ENCODE measurements at regions not wholly inside any gene's neighbourhood (a gene's known extent, or its start where the extent isn't known, plus 50 kb on each side); places are given as distances from the start of the nearest gene placed in this dataset.
"Not testable (repeated sequence)": the region's sequence is repeated elsewhere in the genome, so short reads cannot be mapped to it uniquely, and the experiment has no call there.

DNA sequence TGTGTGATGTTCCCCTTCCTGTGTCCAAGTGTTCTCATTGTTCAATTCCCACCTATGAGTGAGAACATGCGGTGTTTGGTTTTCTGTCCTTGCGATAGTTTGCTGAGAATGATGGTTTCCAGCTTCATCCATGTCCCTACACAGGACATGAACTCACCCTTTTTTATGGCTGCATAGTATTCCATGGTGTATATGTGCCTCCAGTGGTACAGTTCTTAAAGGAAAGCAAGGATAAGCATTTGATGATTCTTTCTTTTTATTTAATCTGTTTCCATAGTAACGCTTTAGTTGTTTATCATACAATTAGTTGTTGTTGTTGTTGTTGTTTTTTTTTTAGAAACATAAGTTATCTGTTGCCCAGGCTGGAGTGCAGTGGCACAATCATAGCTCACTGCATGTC lies 133.1 kb downstream of the TSEN15 start:
- not testable (repeated sequence) for DNase-seq

DNA sequence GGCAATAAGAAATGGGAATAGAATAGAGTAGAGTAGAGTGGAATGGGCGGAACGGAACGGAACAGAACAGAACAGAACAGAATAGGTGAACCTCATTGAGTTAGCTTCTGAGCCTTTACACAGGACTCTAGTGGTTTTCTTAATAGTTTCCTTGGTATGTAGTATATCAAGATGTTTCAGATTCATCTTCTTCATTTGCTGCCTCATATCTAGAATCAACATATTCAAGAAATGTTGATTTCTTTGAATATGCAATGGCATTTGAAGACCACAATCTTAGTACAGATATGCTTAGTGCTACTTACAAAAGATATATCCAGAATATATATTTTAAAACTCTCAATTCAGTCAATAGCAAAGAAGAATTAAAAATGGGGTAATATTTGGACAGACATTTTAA lies 133.8 kb downstream of the TSEN15 start:
- DNase-seq = no peak

DNA sequence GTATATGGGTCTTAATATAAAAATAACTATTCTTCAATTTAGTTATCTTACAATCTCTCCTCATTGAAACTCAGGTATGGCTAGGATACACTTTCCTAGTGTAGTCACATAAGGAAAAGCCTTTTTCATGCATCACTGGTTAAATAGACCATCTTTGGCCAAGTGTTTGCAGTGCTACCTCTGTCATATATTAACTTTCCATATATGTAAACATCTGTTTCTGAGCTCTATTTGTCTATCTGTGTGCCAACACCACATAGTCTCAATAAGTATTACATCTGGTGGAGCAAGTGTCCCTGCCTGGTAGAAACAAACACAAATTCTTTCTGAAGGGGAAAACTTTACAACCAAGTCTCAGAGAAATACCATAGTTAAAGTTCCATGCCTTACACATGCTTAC lies 134.6 kb downstream of the TSEN15 start:
- no peak for DNase-seq

DNA sequence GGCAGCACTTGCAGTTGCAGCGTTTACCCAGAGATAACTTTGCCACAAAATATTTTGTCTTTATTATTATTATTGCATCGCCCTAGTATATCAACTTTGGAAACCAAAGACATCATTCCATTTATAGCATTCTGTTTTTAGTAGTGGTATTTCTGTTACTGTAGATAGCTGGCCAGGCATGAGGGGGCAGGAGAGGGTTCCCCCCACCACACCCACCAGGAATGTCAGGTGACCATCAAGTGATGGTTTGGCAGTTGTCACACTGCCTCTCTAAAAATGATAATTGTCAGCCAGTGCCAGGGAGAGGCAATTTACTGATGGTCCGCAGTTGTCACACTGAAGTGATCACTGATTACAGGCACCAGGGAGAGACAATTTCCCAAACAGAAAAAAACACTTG lies 135.6 kb downstream of the TSEN15 start:
- DNase-seq = no peak

DNA sequence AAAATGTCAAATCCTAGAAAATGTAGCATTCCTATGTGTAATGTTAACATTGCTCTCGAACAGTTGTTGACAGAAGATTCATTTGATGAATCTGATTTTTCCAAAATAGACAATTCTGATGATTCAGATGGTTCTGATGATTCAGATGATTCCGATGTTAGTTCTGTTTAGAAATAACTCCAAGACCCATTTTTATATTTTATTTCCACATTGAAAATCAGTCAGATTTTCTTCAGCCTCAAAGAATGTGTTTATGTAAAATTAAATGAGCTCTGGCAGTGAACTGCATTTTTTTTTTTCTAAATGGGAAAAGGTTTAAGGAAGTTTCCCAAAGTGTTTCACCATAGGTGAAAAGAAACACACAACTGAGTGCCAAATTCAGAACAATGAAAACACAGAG lies 136.5 kb downstream of the TSEN15 start:
- DNase-seq = no peak

DNA sequence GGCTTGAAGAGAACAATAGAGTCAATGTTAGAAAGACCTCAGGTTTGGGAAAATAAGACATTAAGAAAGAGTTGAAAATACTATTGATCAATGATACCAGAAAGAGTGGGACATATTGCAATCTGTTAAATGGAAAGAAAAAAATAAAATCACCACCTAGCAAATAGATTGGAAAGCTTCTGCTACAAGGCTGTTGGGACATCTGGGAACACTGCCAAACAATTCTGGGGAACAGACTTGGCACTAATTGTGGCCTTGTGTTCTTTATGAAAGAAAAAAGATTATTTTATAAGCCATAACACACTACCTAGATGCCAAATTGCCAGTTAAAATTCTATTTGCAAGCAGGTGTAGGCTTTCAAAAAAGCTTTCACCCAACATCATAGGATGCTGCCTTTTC lies 137.8 kb downstream of the TSEN15 start:
- no peak for DNase-seq

DNA sequence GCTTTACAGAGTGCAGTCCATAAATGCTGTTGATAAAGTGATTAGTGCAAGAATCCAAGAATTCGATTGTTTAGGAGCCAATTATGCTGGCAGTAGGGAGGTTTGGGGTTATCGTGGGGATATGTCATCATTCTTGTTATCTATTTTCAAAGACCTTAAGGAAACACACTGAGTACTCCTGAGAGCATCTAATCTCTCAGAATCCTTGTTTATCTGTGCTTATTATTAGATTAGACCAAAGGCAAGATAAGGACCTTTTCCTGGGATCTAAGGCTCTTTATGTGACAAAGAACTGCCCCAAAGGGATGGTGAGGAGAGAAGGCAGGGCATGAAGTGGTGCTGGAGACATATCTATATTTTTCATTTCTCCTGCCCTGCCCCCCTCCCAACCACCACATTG lies 139.1 kb downstream of the TSEN15 start:
- no peak for DNase-seq

DNA sequence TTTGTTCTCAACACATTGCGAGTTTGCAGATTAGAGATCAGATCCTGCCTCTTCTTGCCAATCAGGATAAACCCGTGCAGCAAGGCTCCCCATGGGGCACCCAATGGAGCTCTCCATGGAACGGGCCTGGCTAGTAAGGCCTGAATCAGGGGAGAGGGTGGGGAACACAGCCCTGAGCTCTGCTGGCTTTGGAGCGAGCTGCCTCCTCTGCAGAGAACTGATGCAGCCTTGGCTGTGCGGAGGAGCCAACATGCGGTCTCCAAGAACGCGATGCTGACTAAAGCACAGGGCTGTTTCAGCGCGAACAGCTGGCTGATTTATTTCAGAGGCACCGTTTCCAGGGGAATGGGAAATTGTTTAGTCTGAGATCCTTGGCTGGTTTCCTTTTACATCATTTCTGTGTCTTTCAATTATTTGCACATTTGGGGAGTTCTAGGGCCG lies 139.7 kb downstream of the TSEN15 start:
- DNase-seq = no peak

DNA sequence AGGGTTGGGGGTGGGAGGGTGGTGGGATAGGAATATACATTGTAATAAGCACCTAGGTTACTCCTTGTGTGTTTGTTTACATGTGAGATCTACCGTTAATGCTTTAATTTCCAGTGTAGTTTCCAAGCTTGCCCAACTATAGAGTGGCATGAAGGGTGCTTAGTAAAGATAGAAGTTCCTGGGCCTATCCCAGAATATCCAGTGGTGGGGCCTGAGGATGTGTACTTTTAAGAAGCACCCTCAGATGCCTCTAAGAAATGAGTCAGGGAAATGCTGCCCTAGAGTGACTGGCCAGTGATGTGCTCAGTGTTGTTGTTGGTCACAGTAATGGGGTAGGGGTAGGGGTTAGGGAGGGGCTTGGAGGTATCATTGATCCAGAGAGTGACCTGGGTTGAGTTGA lies 141.3 kb downstream of the TSEN15 start:
- no peak for DNase-seq

DNA sequence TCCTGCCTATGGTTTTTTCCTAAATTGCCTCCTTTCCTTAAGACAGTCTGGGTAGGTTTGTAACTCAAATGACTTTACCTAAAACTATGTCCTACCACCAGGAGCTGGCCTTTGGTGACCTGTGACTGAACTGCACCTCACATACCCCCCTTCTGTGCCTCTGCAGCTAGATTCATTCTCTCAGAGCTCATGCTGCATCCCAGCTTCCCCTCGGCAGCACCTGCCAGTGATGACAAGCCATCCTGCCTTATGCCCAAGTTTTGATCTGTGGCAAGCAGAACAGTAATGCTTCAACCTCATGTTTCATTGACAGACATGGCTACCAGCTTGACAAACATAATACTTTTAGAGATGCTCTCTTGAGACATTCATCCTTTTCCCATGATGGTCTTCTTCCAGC lies 141.9 kb downstream of the TSEN15 start:
- DNase-seq = no peak

DNA sequence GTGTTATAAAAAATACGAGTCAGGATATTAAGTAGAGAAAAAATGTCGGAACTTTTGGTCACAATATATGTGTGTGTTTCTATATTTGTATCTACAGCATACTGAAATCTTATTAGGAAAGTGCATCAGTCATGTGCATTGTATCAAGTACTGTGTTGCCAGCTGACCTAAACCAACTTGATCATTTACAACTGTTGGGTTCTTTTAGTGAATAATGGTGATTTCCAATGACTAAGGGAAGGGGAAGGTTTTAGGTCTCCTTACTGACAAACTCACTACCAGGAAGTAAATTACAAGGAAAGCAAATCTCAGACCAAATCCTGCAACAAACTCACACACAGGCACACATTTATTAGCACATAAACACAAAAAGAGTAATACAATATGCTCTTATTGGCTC lies 142.7 kb downstream of the TSEN15 start:
- no peak for DNase-seq

DNA sequence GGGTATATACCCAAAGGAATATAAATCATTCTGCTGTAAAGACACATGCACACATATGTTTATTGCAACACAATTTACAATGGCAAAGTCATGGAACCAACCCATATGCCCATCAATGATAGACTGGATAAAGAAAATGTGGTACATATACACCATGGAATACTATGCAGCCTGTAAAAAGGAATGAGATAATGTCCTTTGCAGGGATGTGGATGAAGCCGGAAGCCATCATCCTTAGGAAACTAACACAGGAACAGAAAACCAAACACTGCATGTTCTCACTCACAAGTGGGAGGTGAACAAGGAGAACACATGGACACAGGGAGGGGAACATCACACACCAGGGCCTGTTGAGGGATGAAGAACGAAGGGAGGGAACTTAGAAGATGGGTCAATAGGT lies 144.2 kb downstream of the TSEN15 start:
- DNase-seq = not testable (repeated sequence)

DNA sequence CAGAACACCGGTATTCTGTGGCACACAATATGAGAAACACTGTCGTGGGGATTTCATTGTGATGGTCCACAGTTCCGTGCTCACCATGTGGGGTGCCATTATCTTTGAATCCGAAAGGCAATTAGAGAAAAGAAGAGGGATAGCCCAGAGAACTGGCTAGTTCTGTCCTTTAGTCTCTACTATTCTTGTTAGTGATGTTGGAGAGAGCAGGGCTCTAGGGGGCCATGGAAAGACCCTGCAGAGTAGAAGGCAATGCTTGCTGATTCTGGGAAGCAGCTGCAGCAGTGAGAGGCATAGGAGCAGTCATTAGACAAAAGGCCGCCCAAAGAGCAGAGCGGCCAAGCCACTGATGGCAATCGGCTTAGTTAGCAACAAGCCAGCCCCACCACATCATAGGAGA lies 146.3 kb downstream of the TSEN15 start:
- no peak for DNase-seq

DNA sequence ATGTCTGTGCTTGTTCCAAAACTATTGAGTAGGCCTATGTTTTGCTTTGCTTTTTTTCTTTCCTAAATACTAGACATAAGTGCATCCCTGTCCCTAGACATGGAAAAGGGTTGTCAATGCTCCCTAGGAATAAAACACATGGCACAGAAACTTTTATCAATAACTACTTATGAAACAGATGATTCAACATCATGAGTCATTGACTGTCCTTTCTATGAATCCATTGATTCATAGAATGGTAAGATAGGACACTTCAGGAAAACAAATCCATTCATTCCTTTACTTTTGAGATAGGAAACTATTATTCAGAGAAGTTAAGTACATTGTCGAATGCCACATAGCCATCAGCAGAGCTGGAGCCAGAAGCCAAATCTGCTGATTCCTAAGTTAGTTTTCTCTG lies 147.5 kb downstream of the TSEN15 start:
- no peak for DNase-seq

DNA sequence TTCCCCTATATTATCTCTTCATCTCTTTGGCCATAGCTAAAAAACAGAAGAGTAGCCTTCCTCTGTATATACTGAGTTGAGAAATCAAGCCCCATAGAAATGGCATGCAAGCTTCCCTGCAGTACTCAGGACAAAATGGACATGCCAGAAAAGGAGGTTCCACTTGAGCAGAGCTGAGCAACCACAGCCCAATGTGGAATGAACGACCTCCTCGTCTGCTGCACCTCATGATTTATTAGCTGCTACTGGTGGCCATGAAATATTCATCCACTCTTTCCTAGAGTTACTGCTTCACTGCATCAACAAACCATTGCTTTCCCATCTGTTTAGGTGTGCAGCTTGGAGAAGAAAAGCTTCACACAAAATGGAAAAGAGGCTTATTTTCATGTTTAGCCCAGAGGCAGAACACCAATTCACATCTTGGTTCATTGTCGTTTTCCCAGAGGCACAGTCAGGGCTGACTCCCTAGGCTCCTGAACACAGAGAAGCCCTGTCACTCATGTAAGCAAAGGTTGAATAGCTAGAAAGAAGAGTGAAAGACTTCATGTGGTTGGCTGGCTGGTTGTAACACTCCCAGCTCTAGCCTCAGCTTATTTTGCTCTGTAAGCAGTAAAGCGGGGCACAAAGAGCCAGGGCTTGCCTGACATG lies 148.0 kb downstream of the TSEN15 start:
- DNase-seq = no peak

DNA sequence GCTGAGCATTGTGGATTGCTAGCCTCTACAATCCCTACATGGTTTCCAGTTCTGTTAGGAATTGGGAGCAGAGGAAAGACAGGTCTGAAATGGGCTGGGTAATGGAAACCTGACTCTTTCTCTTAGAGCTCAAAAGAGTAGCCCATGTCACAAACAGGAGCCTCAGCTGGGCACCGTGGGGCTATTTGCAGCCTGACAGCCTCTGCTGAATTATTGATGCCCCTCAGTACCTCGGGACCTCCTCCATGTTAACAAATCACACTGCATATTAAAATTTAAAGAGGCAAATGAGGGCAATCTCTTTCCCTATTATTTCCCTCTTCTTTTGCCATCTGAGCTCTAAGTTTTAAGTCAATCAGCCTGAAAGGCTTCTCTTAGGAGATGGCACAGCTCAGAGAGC lies 157.1 kb downstream of the TSEN15 start:
- DNase-seq = no peak

DNA sequence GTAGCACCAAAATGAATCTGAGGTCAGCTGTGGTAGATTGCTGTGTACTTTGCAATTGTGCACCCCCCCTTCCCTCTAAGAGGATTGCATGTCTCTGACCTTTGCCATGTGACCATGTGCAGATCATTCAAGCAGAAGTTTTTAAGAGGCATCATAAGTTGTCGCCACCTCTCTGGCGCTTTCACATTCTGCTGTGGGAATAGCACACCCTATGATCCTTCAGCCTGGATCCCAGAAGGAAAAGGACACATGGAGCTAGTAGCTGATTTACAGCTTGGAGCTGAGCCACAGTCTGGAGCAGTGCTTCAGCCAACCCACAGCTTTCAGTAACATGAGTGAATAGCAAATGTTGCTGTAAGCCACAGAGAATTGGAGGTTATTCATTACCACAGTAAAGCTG lies 158.5 kb downstream of the TSEN15 start:
- no peak for DNase-seq

DNA sequence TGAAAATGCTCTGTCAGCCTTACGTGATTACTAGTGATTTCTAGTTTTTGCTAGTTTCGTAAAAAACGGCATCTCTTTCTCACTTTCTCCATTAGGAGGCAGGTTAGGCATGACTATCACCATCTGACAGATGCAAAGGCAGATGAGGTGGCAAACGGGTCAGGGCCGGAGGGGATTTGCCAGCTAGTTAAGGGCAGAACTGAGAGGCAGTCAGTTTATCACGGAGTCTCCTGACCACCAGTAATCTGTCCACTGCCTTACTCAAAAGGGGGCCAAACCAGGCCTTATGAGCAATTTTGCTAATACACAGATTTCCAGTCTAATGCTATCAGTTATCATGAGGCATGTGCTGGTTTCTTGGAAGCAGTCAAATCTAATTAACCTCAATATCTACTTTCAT lies 159.3 kb downstream of the TSEN15 start:
- no peak for DNase-seq

DNA sequence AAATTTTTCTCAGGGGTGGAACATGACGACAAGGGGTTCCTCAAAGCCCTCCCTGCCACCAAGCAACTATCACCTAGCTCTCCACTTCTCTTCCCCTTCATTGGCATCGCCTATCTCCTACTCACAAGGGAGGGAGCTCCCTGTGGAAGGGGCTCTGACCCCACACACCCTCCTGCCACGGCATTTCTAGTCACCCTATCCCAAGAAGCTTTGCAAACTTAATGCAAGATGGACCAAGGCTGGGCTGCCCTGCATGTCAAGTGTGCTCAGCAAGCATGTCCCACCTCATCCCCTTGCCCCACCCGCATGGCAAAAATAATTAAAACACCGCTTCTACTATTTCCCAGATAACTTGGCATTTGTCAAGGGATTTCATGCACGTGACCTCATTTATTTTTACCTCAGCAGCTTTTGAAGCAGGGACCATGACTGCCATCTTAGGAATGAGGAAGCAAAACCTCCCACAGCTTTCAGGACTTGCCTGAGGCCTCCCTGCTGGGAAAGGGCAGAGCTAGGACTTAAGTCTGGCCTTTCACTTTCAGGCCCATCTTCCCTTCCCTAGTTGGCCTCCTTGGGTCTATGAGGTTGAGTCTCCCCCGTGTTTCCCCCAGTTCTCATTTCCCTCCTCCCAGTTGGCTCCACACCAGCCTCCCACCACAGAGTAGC lies 161.3 kb downstream of the TSEN15 start:
- DNase-seq = no peak

DNA sequence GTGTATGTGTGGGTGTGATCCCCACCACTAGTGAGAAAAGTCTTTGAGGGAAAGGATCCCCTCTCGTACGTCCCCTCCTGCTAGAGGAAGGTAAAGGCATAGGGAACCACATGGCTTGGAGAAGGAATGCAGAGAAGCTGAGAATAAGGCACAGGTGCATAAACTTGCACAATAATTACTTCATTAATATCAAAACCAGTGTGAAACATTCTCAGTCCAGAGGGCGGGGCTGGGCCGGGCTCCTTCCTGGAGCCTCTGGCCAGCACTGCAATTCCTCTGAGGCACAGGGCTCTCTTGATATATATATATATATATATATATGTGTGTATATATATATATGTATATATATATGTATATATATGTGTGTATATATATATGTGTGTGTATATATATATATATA lies 162.6 kb downstream of the TSEN15 start:
- DNase-seq = no peak

DNA sequence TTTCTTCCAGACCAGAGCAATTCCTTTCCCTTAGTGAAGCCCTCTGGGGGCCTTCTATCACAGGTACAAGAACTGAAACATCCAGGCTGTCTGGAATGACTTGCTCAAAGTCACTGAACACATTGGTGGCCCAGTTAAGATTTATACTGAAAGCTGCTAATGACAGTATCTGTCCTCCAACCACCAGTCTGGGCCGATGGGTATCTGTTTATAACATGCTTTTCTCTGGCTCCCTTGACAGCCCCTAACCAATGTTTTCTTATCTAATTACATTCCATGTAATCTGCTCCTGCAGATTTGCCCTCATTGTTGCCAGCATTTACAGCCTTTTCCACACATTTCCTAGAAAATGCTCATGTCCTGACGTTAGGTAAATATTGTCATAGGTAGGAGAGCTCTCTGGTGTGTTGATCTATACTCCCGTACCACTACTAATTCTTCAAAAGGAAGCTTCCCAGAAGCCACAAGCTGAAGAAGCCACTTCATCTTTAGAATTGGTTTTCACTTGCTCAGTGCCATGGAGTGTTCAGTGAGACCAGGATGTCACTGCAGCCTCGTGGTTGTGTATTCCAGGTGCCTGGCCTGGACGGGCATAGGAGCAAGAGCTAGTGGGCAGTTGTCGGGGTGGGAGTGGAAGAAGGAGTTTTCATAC lies 163.9 kb downstream of the TSEN15 start:
- no peak for DNase-seq

DNA sequence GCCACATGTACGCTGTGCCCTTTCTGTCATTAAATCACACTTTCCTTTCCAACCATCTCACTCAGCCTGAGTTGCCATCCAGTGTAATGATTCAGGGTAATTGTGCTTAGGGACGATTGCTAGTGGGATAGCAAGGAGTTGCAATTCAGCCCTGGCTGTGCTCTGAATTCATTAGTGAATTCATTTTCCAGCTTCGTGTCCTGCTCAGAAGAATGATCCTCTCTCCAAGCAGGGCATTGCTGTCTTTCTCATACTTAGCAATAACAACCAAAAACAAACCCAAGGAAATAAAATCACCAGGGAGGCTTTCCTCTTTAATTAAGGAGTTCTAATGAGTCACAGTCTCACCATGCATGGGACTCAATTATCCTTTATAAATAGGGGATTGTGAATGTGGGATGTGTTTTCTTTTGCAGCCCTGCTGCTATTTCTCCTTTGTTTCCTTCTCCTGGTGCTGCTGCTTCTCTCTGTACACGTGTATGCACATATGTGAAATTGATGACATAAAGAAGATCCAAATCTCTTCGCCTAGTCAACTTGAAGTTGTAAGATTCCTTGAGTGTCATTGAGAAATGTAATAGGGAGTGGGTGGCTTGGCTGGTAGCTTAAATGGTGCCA lies 167.0 kb downstream of the TSEN15 start:
- no peak for DNase-seq

DNA sequence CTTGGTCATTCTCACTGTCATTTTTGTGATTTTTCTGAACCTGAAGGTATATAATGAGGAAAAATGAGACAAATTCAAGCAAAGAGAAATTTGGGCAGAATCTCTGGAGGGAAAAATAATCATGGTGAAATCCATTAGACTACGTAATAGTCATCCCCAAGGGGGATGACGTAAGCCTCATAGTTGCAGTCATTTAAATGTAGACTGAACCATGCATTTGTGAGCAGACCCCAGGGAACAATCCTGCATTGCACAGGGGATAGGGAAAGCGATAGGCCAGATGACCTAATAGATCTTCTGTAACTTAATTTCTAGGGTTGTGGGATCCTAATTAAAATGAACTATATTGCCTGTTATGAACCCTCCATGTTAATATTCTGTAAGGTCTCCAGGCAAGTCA lies 167.4 kb upstream of the C1orf21 start:
- no peak for DNase-seq

DNA sequence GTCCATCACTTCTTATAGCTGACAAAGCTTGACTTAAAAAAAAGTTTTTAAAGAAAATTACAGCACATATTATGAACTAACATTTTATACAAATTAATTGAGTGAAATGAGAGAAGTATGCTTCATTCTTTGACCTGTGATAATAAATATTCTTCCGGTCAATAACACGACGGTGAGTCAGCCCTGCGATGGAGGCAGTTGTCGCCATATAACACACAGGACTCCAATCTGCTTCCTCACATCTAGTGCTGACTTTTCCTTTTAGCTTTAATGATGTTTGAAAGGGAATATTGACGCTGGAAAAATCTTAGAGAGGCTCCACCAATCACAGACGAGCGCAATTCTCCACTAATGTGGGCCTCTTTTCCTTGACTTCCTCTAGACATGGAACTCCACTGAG lies 166.9 kb upstream of the C1orf21 start:
- no peak for DNase-seq
